ENCODE measurements at regions not wholly inside any gene's neighbourhood (a gene's known extent, or its start where the extent isn't known, plus 50 kb on each side); places are given as distances from the start of the nearest gene placed in this dataset.
"Not testable (repeated sequence)": the region's sequence is repeated elsewhere in the genome, so short reads cannot be mapped to it uniquely, and the experiment has no call there.

DNA sequence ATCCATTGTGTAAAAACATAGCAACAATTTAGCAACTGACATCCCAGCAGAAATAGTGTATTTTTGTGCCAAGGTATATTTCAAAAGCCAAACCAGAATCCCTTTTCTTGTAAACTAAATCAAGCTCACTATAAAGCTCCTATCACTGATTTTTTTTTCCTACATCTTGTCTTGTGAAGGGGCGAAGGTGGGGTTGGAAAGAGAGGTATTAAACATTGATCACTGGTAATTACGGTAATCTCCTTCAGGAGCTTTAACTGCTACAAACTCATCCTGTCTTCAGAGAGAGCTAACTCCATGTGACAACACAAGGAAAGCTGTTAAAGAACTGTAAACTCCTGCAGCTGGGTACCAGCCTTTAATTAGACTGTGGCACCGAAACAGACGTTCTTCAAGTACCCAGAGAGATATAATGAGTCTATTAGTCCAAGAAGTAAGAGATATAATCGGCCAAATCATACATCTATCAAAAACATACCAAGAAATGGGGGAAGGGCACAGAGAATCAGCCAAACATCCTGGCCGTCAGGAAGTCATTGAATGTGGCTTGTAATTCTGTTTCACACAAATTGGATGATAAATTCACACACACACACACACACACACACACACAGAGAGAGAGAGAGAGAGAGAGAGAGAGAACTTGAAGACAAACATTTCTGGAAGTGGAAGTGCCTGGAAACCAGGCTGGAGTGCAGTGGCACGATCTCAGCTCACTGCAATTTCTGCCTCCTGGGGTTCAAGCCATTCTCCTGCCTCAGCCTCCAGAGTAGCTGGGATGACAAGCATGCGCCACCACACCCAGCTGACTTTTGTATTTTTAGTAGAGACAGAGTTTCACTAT, 111.9 kb upstream of the PPARGC1A start:
- DNase-seq: no peak

DNA sequence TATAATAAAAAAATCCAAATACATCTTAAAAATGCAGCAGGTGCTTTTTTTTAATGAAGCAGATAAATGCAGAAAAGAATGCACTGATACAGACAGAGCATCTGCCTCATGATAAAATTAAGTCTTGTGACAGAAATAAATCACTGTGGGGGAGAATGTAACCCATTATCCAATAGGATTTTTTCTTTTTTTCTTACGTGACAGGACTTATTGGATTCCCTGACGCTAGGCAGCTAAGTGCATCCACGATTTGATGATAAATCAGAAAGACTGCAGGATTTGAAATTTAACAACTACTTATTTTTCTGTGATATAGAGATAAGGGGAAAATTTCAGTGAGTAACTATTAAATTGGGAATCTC, 110.6 kb upstream of the PPARGC1A start:
- no peak for DNase-seq

DNA sequence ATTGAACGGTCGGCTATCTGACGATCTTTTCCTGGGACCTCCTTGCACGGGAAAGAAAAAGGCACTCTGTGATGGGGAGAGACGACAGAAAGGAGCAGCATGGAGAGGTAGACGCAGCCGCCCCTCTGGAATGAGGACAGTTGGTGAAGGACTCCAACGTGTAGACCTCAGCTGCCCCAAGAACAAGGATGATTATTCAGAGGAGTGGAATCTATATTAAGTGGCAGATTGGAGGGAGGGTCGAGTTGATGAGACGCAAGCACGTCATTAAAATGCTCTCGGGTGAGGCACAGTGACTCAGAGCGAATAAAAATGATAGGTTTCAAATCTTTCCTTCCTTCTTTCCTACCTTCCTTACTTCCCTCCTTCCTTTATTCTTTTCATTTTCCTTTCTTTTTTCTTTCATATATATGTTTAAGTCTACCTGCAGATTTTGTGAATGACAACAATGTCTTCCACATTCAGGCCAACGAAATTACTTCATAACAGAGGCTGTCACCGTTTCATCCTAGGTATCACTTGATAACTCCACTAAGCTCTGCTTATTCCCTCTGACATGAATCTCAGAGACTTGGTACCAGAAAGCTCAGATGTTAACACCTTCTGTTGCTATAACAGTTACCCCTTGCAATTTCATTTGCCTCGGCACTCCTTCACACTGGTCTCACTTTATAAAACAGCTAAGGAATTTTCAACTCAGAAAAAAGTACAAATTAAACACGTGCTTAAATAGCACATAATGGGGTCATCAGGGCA, 110.0 kb upstream of the PPARGC1A start:
- no peak for DNase-seq

DNA sequence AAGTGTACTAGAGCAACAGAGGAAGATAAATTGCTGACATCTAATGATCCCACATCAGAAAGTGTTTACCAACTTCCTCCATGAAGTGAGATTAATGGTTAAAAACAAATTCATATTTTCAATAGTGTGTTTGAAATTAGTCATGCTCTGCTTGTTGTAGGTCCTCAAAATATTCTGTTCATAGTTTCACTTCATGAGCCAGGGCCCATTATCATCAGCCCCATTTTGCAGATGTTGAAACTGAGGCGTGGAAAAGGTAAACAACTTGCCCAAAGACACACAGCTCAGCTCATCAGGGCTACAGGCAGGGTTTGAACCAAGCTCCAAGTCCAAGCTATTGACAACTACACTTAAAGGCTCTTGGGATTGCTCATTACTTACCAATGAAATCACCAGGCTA, 103.5 kb upstream of the PPARGC1A start:
- no peak for DNase-seq

DNA sequence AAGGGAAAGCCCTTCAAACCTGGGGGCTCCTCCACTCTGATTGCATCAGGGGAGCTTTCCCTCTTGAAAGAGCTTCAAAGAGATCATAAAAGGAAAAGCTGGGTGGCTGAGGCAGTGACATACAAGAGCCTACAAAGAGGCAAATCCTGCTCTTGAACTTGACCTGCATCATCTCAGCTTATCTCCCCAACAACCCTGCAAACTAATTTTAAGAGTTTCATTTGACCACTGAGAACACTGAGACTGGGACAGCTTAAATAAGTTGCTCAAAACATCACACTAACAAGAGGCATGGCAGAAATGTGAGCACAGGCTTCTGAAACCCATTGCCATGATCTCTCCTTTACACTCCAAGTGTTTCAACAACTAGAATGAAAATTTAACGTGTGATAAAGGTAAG, 101.6 kb upstream of the PPARGC1A start:
- DNase-seq: no peak

DNA sequence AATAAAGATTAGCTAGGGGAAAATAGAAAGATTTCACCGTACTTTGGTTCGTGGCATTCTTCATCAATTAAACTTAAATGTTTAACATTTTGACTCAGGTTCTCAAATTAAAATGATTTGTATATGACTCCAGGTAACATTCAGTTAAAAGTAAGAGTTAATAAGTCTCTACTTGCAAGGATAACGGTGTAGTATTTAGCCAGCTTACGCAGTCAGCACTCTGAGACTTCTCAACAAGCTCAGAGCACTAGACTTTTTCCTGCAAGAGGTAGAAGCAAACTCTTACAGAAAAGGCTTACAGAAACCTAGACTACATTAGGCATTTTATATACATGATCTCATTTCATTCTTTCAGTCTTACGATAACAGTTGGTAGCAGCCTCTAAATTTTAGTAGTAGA, 96.4 kb upstream of the PPARGC1A start:
- no peak for DNase-seq

DNA sequence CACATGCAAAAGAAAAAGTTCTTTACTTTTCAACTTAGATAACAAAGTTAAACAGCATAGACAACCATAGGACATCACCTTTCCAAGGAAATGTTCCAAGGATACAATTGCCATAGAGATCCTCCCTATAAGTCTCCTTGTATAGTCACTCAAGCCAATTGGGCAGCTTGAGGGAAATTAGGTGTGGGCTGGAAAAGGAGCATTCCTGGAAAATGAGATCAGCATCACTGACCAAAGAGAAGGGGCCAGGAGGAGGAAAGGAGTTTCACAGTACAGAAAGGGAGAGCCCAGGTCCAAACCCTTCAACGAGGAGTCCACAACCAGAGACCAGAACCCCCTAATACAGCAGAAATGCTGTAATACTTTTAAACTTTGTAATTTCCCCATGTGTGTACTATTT, 91.5 kb upstream of the PPARGC1A start:
- no peak for DNase-seq

DNA sequence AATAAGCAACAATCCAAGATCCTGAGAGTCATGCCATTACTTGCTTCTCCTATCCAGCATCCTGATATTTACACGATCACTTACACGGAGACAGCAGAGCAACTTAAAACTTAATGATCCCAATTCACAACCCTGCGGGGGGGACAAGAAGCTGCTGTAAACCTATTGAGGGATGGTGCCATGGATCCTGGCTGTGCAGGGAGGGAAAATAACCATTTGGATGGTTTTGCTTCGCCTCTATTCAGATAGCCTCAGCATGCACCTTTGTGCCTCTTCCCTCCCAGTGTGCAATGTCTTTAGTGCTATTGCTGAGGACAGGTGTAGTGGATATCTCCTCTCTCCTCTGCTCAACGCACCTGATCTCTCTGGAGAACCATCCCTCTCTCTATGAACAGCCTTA, 89.7 kb upstream of the PPARGC1A start:
- DNase-seq: no peak

DNA sequence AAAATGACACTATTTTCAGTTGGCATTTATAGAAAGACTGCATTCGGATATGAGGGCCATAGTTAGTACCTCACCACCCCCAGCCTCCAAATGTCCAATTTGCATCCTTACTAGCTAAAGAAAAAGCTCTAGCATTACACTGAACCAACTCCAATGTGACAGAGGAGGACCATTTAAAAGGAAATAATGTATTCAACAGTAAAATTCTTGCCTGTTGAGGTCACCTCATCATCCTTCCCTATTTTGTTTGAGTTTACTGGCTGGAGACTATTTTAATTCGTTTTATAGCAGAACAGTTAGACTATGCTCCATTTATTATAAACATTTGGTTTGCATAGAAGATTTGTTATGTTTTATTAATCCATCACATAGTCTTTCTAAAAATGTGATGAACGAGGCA, 88.2 kb upstream of the PPARGC1A start:
- DNase-seq: no peak

DNA sequence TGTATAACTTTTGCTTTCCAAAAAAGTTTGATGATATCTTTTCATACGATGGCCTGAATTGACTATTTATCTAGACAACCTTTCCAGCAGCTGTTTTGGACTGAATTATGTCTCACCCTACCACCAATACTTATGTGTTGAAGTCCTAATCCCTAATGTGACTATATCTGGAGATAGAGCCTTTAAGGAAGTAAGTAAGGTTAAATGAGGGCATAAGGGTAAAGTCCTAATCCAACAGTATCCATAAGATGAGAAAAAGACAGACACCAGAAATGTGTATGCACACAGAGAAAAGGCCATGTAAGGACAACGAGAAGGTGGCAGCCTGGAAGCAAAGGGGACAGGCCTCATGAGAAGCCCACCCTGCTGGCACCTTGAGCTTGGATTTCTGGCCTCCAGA, 86.6 kb upstream of the PPARGC1A start:
- DNase-seq: no peak

DNA sequence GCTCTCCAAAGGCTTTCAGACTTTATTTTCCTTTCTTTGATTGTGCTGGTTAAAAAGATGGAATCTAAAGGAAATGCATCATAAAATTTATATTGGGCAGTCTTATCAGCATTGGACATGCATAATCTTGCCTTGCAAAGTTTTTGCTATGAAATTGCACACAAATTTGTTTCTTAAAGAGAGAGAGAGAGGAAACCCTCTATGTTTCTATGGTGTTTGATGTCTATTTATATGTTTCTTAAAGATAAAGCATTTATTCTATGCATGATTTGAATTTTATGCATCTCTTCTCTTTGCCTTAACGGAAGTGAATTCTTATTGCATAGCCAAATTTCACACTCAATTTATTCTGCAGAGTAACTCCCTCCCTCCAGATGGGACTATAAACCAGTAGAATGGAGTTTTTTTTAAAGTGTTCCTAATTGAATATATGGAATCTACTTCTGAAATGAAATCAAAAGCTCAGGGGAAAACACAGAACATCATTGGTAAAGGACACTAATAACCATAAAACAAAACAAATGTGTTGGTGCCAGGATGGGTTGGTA, 83.5 kb upstream of the PPARGC1A start:
- no peak for DNase-seq

DNA sequence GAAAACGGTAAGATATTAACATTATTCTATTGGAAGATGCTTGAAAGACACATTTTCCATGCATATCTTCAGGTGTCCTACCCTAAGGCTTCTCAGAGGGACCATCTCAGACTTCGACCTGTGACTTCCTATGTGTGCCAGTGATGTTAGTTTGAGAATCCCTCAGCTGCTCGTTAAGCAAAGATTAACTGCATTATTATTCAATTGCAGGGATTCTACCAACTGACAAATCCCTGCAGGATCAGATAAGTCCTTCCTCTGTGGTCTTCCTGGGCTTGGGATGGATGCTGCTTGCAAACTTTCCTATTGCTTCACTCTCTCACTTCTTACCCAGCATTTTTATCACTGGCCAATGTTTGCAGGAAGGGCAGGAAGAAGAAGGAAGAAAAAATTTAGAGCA, 83.0 kb upstream of the PPARGC1A start:
- DNase-seq: no peak

DNA sequence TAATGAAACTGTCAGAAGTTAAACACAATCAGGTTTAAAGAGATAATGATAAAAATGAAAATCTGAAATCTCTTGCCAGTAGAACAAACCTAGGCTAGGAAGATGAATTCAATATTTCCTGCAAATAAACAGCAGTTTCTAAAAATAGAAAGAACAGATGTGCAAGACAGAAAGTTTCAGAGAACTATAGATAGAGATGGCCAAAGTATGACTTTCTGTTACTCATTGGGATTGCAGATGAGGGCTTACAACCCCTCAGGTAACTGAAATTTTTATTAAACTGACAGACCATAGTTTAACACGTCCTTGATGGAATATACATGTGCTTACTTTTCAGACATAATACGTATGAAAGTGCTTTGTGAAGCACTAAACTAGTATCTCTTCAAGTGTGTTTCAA, 82.3 kb upstream of the PPARGC1A start:
- DNase-seq: no peak

DNA sequence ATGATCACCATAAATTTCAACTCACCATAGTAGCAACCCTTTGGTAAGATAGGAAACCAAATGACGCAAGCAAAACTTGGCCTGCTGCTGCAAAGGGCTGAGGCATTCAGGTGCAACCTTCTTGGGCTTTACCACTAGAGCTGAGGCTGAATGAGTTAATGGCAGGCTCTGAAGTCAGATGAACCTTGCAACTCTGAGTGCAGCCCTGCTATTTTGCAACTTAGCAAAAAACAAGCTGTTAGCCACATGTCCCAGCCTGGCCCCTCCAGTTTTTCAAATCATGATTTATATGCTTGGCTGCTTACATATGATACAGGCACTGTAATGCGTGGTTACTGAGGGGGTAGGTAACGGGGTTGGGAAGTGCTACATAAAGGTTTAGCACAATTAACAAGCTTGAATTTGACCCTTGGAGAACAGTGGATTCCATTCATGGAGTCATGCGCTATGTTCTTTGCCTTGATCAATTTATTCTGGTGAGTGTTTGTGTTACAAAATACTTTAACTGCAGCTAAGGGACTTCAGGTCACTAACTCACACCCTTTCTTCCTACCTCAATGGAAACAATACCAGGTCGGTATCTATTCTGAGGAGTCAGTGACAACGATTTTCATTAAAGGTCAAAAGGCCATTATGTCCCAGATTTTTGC, 80.5 kb upstream of the PPARGC1A start:
- DNase-seq: no peak

DNA sequence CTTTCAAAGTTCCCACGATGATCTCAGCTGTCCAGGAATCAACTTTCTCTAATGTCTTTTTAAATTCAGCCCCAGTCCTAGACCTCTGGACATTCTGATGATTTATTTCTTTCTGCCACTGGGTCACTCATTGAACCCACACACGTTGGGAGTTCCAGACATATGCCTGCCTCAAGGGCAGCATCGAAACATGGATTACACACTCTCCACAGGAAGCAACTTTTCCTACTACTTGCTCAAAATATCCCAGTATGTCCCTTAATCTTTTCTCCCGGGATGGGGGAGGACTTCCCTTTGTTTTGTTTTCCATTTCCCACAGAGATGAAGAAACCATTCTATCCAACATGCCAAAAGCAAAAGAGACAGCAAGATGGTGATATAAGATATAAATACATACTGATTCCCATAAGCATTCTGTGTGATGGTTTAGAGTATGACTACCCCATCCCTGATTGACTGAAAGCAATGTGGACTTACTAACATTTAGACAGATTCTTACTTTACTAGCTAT, 79.8 kb upstream of the PPARGC1A start:
- no peak for DNase-seq

DNA sequence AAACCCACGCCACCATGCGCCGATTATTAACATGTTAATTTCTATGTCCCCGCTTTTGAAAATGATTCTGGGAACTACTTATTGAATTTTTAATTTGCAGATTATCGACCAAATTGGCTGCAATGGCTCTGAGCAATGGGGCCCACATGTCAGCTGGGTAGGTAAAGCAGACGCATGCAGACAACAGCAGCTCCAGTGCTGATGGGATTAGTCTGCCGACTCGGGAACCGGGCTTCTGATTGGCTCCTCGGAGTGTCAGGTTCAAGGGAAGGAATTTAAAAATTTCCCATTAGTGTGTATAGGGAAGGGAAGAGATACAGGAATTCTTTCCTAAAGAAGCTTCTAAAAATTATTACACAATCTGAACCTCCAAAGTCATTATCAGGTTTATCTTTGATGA, 77.4 kb upstream of the PPARGC1A start:
- DNase-seq: no peak

DNA sequence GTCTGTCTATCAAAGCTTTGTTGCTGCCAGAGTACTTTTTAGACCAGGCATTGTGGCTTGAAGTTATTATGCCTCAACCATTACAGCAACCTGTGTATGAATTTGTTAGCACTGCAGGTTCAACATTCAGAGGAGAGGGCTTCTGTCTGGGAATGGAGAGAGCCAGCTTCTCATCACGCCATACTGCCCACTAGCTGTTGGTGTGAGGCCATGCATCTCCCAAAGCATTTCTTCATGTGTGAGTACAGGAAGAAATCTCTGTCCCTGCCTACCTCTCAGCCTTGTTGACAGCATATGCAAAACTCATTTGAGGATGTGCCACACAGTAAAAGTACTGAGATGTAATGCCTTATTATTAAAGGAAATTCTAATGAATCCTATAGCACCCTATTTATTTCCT, 76.9 kb upstream of the PPARGC1A start:
- DNase-seq: no peak

DNA sequence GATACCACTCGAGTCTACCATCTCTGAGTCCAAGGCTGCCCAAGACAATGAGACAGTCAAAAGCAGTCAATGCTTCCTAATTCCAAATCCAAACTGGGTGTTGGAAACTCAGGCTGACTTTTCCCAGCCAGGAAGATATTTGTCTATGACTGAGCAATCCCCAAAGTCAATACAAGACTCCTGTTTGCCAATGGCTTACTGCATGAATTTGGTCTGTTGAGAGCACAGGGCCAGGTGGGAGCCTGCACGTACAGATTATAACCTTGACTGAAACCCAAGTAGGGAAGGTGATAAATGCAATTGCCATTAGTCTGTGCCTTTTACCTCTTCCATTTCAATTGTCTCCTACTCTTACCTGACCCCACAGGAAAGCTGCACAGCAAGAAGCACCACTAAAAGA, 72.6 kb upstream of the PPARGC1A start:
- no peak for DNase-seq

DNA sequence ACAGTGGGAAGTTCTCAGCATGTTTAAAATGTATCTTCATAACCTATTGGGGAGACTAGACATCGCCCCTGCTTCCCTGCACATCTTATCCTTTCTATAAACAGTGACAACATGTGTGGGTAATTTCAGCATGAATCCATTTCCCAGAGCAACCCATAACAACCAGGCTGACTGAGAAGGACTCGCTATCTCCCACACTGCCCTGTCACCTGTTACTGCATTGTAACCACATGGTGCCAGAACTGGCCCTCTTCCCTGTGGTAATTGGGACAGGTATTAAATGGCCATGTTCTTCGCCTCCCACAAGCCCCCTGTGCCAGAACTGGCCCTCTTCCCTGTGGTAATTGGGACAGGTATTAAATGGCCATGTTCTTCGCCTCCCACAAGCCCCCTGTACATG, 71.5 kb upstream of the PPARGC1A start:
- DNase-seq: not testable (repeated sequence)

DNA sequence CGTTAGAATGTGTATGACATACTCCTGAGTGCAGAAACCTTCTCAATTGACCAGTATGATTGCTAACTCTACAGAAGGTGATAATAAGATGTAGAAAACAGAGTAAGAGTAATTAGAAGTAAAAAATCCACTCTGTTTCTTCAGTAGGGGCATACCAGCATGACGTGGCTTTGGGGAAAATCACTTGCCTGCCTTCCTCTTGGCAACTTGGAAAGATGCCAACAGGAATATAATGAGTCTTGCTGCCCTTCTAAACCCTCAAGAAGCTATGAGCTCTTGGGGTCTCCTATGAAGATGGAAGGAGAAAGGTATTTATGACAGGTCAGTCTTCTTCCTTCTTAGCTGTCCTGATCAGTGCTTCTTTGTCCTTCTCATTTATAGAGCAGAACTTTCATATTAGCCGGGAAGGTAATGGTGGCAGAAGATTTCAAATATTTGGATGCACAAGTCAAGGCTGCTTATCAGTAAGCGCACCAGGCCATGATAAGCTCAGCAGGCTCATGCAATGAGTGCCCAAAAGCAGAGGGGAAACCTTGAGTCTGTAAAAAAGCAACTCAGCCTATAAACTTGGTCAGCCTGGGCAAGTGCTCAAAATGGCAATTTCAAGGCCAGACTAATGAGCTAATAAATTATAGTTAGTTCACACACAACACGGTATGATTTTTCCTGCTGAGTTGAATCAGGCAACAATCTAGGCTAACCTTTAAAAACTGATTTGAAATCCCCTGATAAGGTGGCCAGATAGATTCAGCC, 69.7 kb upstream of the PPARGC1A start:
- DNase-seq: no peak

DNA sequence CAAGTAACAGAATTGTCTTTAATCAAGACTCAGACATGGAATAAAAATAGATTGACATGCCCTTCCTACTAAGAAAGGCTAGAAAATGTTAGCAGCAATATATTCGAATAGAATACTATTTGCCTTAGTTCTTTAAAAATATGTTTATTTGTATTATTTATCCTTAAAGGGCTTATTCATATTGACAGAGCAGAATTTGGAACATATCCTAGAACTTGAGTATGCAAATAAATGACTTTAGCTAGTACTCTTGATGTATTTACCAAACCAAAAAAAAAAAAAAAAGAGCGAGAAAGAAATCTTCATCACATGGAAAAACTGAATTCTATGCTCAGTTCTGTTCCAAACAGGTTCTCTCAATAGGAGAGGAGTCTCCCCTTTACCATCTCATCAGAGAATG, 68.9 kb upstream of the PPARGC1A start:
- no peak for DNase-seq

DNA sequence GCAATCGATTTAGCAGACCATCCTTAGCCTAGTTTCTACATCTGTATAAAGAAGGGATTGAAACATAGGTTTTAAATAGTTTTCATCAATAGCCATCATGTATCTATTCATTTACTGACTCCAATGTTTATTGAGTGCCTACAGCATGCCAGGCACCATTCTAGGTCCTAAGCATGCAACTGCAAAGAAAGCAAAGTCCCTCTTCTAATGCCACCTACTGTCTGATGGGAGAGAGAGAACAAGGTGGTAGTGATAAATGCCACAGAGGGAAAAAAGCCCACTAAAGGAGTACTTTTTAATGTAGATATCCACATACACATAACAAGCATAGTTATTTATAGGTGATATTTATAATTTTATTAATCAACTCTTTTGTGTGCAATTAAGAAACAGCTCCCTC, 67.6 kb upstream of the PPARGC1A start:
- DNase-seq: no peak
